Natural killer cell treated with Interleukin-12 subunit alpha and Interleukin-12 subunit beta and Interleukin-15 and Interleukin-18, amount 100 ng/mL, for 72 hours (primary cell): ENCODE measurements at regions not wholly inside any gene's neighbourhood (a gene's known extent, or its start where the extent isn't known, plus 50 kb on each side); places are given as distances from the start of the nearest gene placed in this dataset.

Experiments
- ATAC-seq, 2 donors: fragments of 150-1000 bp; cut with Tn5 transposase in 1 of 2; sonication (Bioruptor Pico), chemical (Tn5 transposase) in 1 of 2; 2 replicates each; pipeline ENCODE4 v1.10.0; 2021
- DNase-seq: peaks from one replicate; pipeline ENCODE4 v3.0.0; 2022; ENCODE audit warnings: low spot score
- H3K27ac Mint-ChIP-seq, 2 donors: 1 replicate in 1 of 2; 2 replicates in 1 of 2; pipeline ENCODE4 v1.8.0; 2022; ENCODE audit warnings: mixed read lengths in 2 of 2, mild to moderate bottlenecking in 1 of 2, moderate library complexity in 1 of 2
- H3K27me3 Mint-ChIP-seq, 2 donors: 1 replicate in 1 of 2; 2 replicates in 1 of 2; pipeline ENCODE4 v1.8.0; 2022; ENCODE audit warnings: mixed read lengths in 2 of 2
- H3K36me3 Mint-ChIP-seq: one replicate; pipeline ENCODE4 v1.8.0; 2022; ENCODE audit warnings: mixed read lengths
- H3K4me1 Mint-ChIP-seq, 2 donors: 1 replicate in 1 of 2; 2 replicates in 1 of 2; pipeline ENCODE4 v1.8.0; 2022; ENCODE audit warnings: low read depth in 2 of 2, mixed read lengths in 2 of 2, mild to moderate bottlenecking in 1 of 2
- H3K4me3 Mint-ChIP-seq: one replicate; pipeline ENCODE4 v1.8.0; 2022; ENCODE audit warnings: mixed read lengths
- H3K9me3 Mint-ChIP-seq: 2 replicates; pipeline ENCODE4 v1.8.0; 2022; ENCODE audit warnings: mixed read lengths

- Mint-ChIP-seq H3K4me1 (no peaks in the 10 kb centered on the region), H3K27ac (no peak overlapping the region), H3K4me3 (no peak overlapping the region), H3K36me3 (no peaks in the 10 kb centered on the region), H3K9me3 (peaks cover 3% of the 10 kb centered on the region), H3K27me3 (peaks cover 0 to 4% of the 10 kb centered on the region in 2 donors)
- no peak for ATAC-seq
- no peak for DNase-seq
Observed at GRCh38 chr9:16316911-16317817, 553.3 kb downstream of the BNC2 start.

- no peak overlapping the region for H3K27ac Mint-ChIP-seq
- no peak overlapping the region for H3K4me3 Mint-ChIP-seq
- ATAC-seq, result no peak
Observed at GRCh38 chr9:16318516-16319060, 551.9 kb downstream of the BNC2 start.

GRCh38 chr9:16319646-16320045 is 550.8 kb downstream of the BNC2 start:
- Mint-ChIP-seq H3K4me1 (no peaks in the 10 kb centered on the region), H3K27me3 (no peaks in the 10 kb centered on the region), H3K36me3 (no peaks in the 10 kb centered on the region), H3K4me3 (no peak overlapping the region), H3K9me3 (no peaks in the 10 kb centered on the region), H3K27ac (no peak overlapping the region)
- ATAC-seq, result no peak
- no peak for DNase-seq

More at GRCh38 chr9:16318516-16319060, 551.9 kb downstream of the BNC2 start:
- DNase-seq, result no peak
- no peaks in the 10 kb centered on the region for H3K36me3 Mint-ChIP-seq
- no peaks in the 10 kb centered on the region for H3K27me3 Mint-ChIP-seq
- no peaks in the 10 kb centered on the region for H3K9me3 Mint-ChIP-seq
- no peaks in the 10 kb centered on the region for H3K4me1 Mint-ChIP-seq

GRCh38 chr9:16320338-16320902 is 550.0 kb downstream of the BNC2 start:
- H3K27ac Mint-ChIP-seq, result no peak overlapping the region
- H3K4me1 Mint-ChIP-seq, result no peaks in the 10 kb centered on the region
- no peaks in the 10 kb centered on the region for H3K27me3 Mint-ChIP-seq
- H3K9me3 Mint-ChIP-seq, result no peaks in the 10 kb centered on the region
- no peak for DNase-seq
- no peak overlapping the region for H3K4me3 Mint-ChIP-seq
- no peaks in the 10 kb centered on the region for H3K36me3 Mint-ChIP-seq
- ATAC-seq, result no peak

- no peaks in the 10 kb centered on the region for H3K27me3 Mint-ChIP-seq
- no peaks in the 10 kb centered on the region for H3K36me3 Mint-ChIP-seq
- H3K4me3 Mint-ChIP-seq, result no peak overlapping the region
- ATAC-seq (no peak), DNase-seq (no peak)
- no peaks in the 10 kb centered on the region for H3K9me3 Mint-ChIP-seq
- no peaks in the 10 kb centered on the region for H3K4me1 Mint-ChIP-seq
- no peak overlapping the region for H3K27ac Mint-ChIP-seq
Observed at GRCh38 chr9:16321461-16322119, 548.9 kb downstream of the BNC2 start.

- no peaks in the 10 kb centered on the region for H3K4me1 Mint-ChIP-seq
- DNase-seq, result no peak
- H3K27me3 Mint-ChIP-seq, result no peaks in the 10 kb centered on the region
- H3K9me3 Mint-ChIP-seq, result no peaks in the 10 kb centered on the region
- H3K4me3 Mint-ChIP-seq, result no peak overlapping the region
- H3K36me3 Mint-ChIP-seq, result no peaks in the 10 kb centered on the region
- H3K27ac Mint-ChIP-seq, result no peak overlapping the region
- ATAC-seq, result no peak
Observed at GRCh38 chr9:16322849-16323248, 547.6 kb downstream of the BNC2 start.

- Mint-ChIP-seq H3K9me3 (no peaks in the 10 kb centered on the region), H3K4me1 (no peaks in the 10 kb centered on the region), H3K36me3 (no peaks in the 10 kb centered on the region), H3K27ac (no peak overlapping the region), H3K27me3 (no peaks in the 10 kb centered on the region), H3K4me3 (no peak overlapping the region)
- ATAC-seq (no peak), DNase-seq (no peak)
Observed at GRCh38 chr9:16325966-16326365, 544.5 kb downstream of the BNC2 start.

- ATAC-seq, result no peak
- no peak overlapping the region for H3K27ac Mint-ChIP-seq
Observed at GRCh38 chr9:16328349-16328748, 542.1 kb downstream of the BNC2 start.

GRCh38 chr9:16329671-16330113 is 540.8 kb downstream of the BNC2 start:
- no peak overlapping the region for H3K27ac Mint-ChIP-seq
- no peaks in the 10 kb centered on the region for H3K4me1 Mint-ChIP-seq
- H3K27me3 Mint-ChIP-seq, result peaks cover 0 to 6% of the 10 kb centered on the region in 2 donors
- DNase-seq (no peak), ATAC-seq (no peak)
- no peak overlapping the region for H3K4me3 Mint-ChIP-seq
- H3K9me3 Mint-ChIP-seq, result no peaks in the 10 kb centered on the region
- H3K36me3 Mint-ChIP-seq, result no peaks in the 10 kb centered on the region

More at GRCh38 chr9:16328349-16328748, 542.1 kb downstream of the BNC2 start:
- Mint-ChIP-seq H3K36me3 (no peaks in the 10 kb centered on the region), H3K4me3 (no peak overlapping the region), H3K9me3 (no peaks in the 10 kb centered on the region), H3K4me1 (no peaks in the 10 kb centered on the region), H3K27me3 (peaks cover 0 to 6% of the 10 kb centered on the region in 2 donors)
- DNase-seq, result no peak

- DNase-seq, result no peak
- no peak overlapping the region for H3K4me3 Mint-ChIP-seq
- H3K27ac Mint-ChIP-seq, result no peak overlapping the region
- H3K27me3 Mint-ChIP-seq, result peaks cover 0 to 6% of the 10 kb centered on the region in 2 donors
- H3K4me1 Mint-ChIP-seq, result no peaks in the 10 kb centered on the region
- H3K36me3 Mint-ChIP-seq, result no peaks in the 10 kb centered on the region
- ATAC-seq, result no peak
- H3K9me3 Mint-ChIP-seq, result no peaks in the 10 kb centered on the region
Observed at GRCh38 chr9:16331031-16331430, 539.4 kb downstream of the BNC2 start.

GRCh38 chr9:16331527-16331926 is 538.9 kb downstream of the BNC2 start:
- ATAC-seq, result no peak
- Mint-ChIP-seq H3K4me3 (no peak overlapping the region), H3K27ac (no peak overlapping the region), H3K36me3 (no peaks in the 10 kb centered on the region), H3K27me3 (peaks cover 0 to 6% of the 10 kb centered on the region in 2 donors), H3K9me3 (no peaks in the 10 kb centered on the region), H3K4me1 (no peaks in the 10 kb centered on the region)
- no peak for DNase-seq

- no peak overlapping the region for H3K27ac Mint-ChIP-seq
- ATAC-seq, result no peak
- H3K36me3 Mint-ChIP-seq, result no peaks in the 10 kb centered on the region
Observed at GRCh38 chr9:16333691-16334090, 536.8 kb downstream of the BNC2 start.

GRCh38 chr9:16335788-16336580 is 534.5 kb downstream of the BNC2 start:
- Mint-ChIP-seq H3K4me3 (no peak overlapping the region), H3K4me1 (no peaks in the 10 kb centered on the region), H3K27me3 (peaks cover 8 to 12% of the 10 kb centered on the region in 2 donors), H3K9me3 (peaks cover 5% of the 10 kb centered on the region), H3K36me3 (no peaks in the 10 kb centered on the region), H3K27ac (no peak overlapping the region)
- ATAC-seq (no peak), DNase-seq (no peak)

More at GRCh38 chr9:16333691-16334090, 536.8 kb downstream of the BNC2 start:
- no peak overlapping the region for H3K4me3 Mint-ChIP-seq
- DNase-seq, result no peak
- peaks cover 4 to 8% of the 10 kb centered on the region in 2 donors for H3K27me3 Mint-ChIP-seq
- H3K4me1 Mint-ChIP-seq, result no peaks in the 10 kb centered on the region
- H3K9me3 Mint-ChIP-seq, result peaks cover 3% of the 10 kb centered on the region
